GM12878 (cell line): ENCODE measurements at regions not wholly inside any gene's neighbourhood (a gene's known extent, or its start where the extent isn't known, plus 50 kb on each side); places are given as distances from the start of the nearest gene placed in this dataset.

Experiments
- ATF2 ChIP-seq: IDR thresholded peaks from 2 replicates; pipeline ENCODE4 v1.6.1; 2012; ENCODE audit warnings: low read length, inconsistent platforms
- BACH1 ChIP-seq: fragments of 450-650 bp; IDR thresholded peaks from 2 replicates; pipeline ENCODE4 v1.6.1; 2017; ENCODE audit warnings: mild to moderate bottlenecking, borderline replicate concordance
- CHD2 ChIP-seq: IDR thresholded peaks from 2 replicates; pipeline ENCODE4 v1.6.1; 2011; ENCODE audit warnings: low read depth, low read length, improper control_type of control experiment, borderline replicate concordance
- CREM ChIP-seq: IDR thresholded peaks from 2 replicates; pipeline ENCODE4 v1.6.1; 2014; ENCODE audit warnings: antibody characterized with exemption, low read depth
- E2F8 ChIP-seq: fragments of 450-650 bp; IDR thresholded peaks from 2 replicates; pipeline ENCODE4 v1.6.1; 2018; ENCODE audit warnings: mild to moderate bottlenecking, low read depth, moderate library complexity; ENCODE audit not compliant: partially characterized antibody
- ESRRA ChIP-seq: IDR thresholded peaks from 2 replicates; pipeline ENCODE4 v1.6.1; 2012; ENCODE audit warnings: mild to moderate bottlenecking, low read length, improper control_type of control experiment
- IRF4 ChIP-seq: IDR thresholded peaks from 2 replicates; pipeline ENCODE4 v1.6.1; 2011; ENCODE audit warnings: low read depth, low read length
- JUND ChIP-seq: IDR thresholded peaks from 2 replicates; pipeline ENCODE4 v1.6.1; 2012; ENCODE audit warnings: low read depth, mild to moderate bottlenecking, low read length, improper control_type of control experiment, moderate library complexity
- MXI1 ChIP-seq: fragments of 150-350 bp; IDR thresholded peaks from 2 replicates; pipeline ENCODE4 v1.6.1; 2011; ENCODE audit warnings: low read depth, mild to moderate bottlenecking, inconsistent platforms, low read length, improper control_type of control experiment
- PAX5 ChIP-seq: IDR thresholded peaks from 2 replicates; pipeline ENCODE4 v1.6.1; 2011; ENCODE audit warnings: low read depth, low read length, borderline replicate concordance
- RB1 ChIP-seq: fragments of 450-650 bp; formaldehyde crosslinking; IDR thresholded peaks from 2 replicates; pipeline ENCODE4 v1.6.1; 2017; ENCODE audit warnings: mild to moderate bottlenecking, borderline replicate concordance
- SKIL ChIP-seq: fragments of 450-650 bp; IDR thresholded peaks from 2 replicates; pipeline ENCODE4 v1.6.1; 2017; ENCODE audit warnings: mild to moderate bottlenecking, low read depth, inconsistent platforms; ENCODE audit not compliant: poor library complexity, severe bottlenecking
- SMAD1 ChIP-seq: fragments of 450-650 bp; IDR thresholded peaks from 2 replicates; pipeline ENCODE4 v1.6.1; 2018; ENCODE audit warnings: mild to moderate bottlenecking, low read depth; ENCODE audit not compliant: partially characterized antibody
- SPI1 ChIP-seq: IDR thresholded peaks from 2 replicates; pipeline ENCODE4 v1.6.1; 2011; ENCODE audit warnings: low read depth, mild to moderate bottlenecking, low read length, moderate library complexity, borderline replicate concordance; ENCODE audit not compliant: insufficient read depth
- SREBF2 ChIP-seq: IDR thresholded peaks from 2 replicates; pipeline ENCODE4 v1.6.1; 2012; ENCODE audit warnings: mild to moderate bottlenecking, low read length
- TCF7 ChIP-seq: IDR thresholded peaks from 2 replicates; pipeline ENCODE4 v1.6.1; 2014; ENCODE audit warnings: antibody characterized with exemption, borderline replicate concordance
- USF2 ChIP-seq: IDR thresholded peaks from 2 replicates; pipeline ENCODE4 v1.6.1; 2011; ENCODE audit warnings: low read depth, low read length, improper control_type of control experiment, borderline replicate concordance

- TF ChIP-seq TCF7 (0 out of 2 replicates have a peak, but pooled peaks have one; percentile 34), E2F8 (no peak), MXI1 (no peak), PAX5 (peak; percentile 47; the same call in 1 of the 2 replicates), SPI1 (peak; percentile 97), RB1 (no peak), CREM (peak; percentile 84), USF2 (no peak), ESRRA (no peak), SMAD1 (no peak), IRF4 (peak; percentile 95), ATF2 (peak; percentile 89), CHD2 (no peak), BACH1 (peak; percentile 52; the same call in 1 of the 2 replicates), JUND (peak; percentile 59; the same call in 1 of the 2 replicates), SKIL (peak; percentile 91), SREBF2 (no peak)
These were observed 270.6 kb upstream of the HES1 start (continued) for GRCh38 chr3:193865339-193865738.
